ENCODE measurements at regions not wholly inside any gene's neighbourhood (a gene's known extent, or its start where the extent isn't known, plus 50 kb on each side); places are given as distances from the start of the nearest gene placed in this dataset.

- TF ChIP-seq POLR2A (IDR thresholded peaks at IDR 0.05) (no peak), CTCF (IDR thresholded peaks at IDR 0.05) (no peak)
Observed at GRCh38 chr3:117427081-117427480, 717.5 kb downstream of the TUSC7 start.

Data from lower leg skin (tissue), 3 donors.